Activated naive CD8-positive, alpha-beta T cell (primary cell): ENCODE measurements at regions not wholly inside any gene's neighbourhood (a gene's known extent, or its start where the extent isn't known, plus 50 kb on each side); places are given as distances from the start of the nearest gene placed in this dataset.

Source experiments
- H3K27ac Mint-ChIP-seq: one replicate; pipeline ENCODE4 v1.8.0; 2021; ENCODE audit warnings: mixed read lengths
- H3K27me3 Mint-ChIP-seq: one replicate; pipeline ENCODE4 v1.8.0; 2021; ENCODE audit warnings: mixed read lengths
- H3K36me3 Mint-ChIP-seq: one replicate; pipeline ENCODE4 v1.8.0; 2021; ENCODE audit warnings: mixed read lengths
- H3K4me1 Mint-ChIP-seq: one replicate; pipeline ENCODE4 v1.8.0; 2021; ENCODE audit warnings: low read depth, mixed read lengths
- H3K4me3 Mint-ChIP-seq: one replicate; pipeline ENCODE4 v1.8.0; 2021; ENCODE audit warnings: mild to moderate bottlenecking, mixed read lengths
- H3K9me3 Mint-ChIP-seq: one replicate; pipeline ENCODE4 v1.8.0; 2021; ENCODE audit warnings: low read depth, mixed read lengths

DNA sequence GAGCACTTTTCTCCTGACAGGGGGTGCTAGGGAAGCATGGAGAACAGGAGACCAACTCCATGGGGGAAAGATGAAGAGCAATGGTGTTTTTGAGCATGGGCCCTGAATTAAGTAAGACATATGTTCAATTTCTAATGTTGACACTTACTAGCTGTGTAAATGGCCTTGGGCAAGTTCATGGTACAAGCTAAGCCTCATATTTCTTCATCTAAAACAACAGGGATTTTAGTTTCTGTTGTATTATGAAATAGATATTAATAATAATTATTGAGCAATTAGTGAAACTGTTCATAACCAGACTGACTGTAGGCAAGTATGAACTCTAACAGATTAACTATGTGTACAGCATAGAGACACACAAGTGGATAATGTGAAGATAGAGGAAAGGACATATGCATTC, 515.0 kb upstream of the FAT1 start:
- Mint-ChIP-seq H3K4me3 (no peak overlapping the region), H3K4me1 (no peaks in the 10 kb centered on the region), H3K27me3 (no peaks in the 10 kb centered on the region), H3K9me3 (peaks cover 13% of the 10 kb centered on the region), H3K36me3 (no peaks in the 10 kb centered on the region), H3K27ac (no peak overlapping the region)

DNA sequence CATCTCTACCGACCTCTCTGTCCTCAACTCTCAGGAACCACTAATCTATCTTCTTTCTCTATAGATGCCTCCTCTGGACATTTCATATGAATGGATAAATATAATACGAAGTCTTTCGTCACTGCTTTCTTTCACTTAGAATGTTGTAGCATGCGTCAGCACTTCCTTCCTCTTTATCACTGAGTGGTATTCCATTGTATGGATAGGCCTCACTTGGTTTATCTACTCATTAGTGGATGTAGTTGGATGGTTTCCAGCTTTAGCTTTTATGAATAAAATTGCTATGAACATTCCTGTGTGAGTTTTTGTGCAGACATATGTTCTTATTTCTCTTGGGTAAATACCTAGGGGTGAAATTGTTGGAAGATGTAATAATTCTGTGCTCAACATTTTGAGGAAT, 528.2 kb upstream of the FAT1 start:
- Mint-ChIP-seq H3K27me3 (no peaks in the 10 kb centered on the region), H3K27ac (no peak overlapping the region), H3K9me3 (peaks cover 11% of the 10 kb centered on the region)

DNA sequence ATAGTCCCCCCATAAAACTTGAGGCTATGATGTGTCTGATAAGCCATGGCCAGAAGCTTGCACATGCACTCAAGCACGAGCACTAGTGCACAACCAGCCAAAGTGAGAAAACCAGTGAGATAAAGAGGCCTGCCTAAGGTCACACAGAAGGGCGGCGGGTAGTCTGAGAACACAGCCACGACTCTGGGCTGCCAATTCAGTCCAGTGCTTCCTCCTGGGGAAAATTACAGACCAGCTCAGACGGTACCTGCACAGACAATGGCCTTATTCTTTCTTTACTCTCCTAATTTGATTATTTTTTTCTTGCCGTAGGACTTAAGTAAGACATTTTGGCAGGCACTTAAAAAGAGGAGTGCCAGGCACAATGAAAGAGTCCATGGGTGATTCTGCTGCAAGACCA, 533.2 kb upstream of the FAT1 start:
- Mint-ChIP-seq H3K4me1 (no peaks in the 10 kb centered on the region), H3K36me3 (no peaks in the 10 kb centered on the region), H3K27ac (no peak overlapping the region), H3K27me3 (no peaks in the 10 kb centered on the region), H3K9me3 (peaks cover 11% of the 10 kb centered on the region), H3K4me3 (no peak overlapping the region)

More for the DNA sequence above, 528.2 kb upstream of the FAT1 start:
- Mint-ChIP-seq H3K4me3 (no peak overlapping the region), H3K4me1 (no peaks in the 10 kb centered on the region), H3K36me3 (no peaks in the 10 kb centered on the region)

DNA sequence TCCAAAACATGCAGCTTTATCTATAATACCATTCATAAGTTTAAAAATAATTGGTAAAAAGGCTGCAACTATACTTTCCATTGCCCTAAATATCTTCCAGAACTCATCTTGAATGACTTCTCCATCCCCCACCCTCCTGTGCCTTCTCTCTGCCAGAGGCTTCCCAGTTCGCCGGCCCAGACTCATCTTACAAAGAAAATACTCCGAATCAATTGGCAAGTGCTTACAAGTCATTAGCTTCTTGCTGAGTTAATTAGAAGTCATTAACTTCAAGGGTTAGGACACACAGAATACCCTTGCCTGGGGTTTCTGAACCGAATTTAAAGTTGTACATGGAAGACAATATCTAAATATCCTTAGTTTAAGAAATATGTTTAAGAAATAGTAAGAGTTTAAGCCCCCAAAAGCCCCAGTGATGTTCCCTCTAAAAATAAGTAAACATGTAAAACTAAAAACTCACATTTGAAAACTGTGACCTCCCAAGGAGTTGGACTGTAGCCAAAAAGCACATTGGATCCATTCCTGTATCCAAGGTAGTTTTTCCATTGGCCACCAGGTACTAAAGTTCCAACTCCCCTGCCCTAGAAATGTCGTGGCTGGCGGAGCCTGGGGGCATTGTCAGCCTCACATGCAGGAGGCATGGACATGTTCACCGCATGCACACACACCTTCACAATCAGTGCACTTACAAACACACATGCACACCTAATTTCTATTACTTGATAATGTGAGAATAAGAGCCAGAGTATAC, 535.2 kb upstream of the FAT1 start:
- H3K27me3 Mint-ChIP-seq = no peaks in the 10 kb centered on the region
- H3K9me3 Mint-ChIP-seq = peaks cover 3% of the 10 kb centered on the region

DNA sequence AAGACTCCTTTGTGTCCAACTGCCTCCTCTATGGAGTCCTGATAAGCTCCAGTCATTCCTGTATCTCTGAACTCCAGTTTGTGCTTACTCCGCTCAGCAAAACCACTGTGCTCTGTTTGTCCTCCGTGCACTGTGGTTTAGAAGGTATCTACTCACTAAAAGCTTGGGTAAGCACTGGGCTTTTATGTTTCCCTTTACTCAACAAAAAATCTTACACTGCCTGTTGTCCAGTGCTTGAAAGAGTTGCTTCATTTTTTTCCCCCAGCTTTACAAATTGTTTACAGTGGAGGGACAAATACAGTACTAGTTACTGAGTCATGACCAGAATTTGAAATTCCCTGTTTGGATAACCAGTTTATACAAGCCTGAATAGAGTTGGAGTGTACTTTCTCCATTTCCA, 545.3 kb upstream of the FAT1 start:
- Mint-ChIP-seq H3K4me1 (no peaks in the 10 kb centered on the region), H3K9me3 (no peaks in the 10 kb centered on the region), H3K4me3 (no peak overlapping the region), H3K27ac (no peak overlapping the region), H3K36me3 (no peaks in the 10 kb centered on the region), H3K27me3 (no peaks in the 10 kb centered on the region)

More for the DNA sequence above, 535.2 kb upstream of the FAT1 start:
- Mint-ChIP-seq H3K27ac (no peak overlapping the region), H3K4me1 (no peaks in the 10 kb centered on the region), H3K4me3 (no peak overlapping the region), H3K36me3 (no peaks in the 10 kb centered on the region)

DNA sequence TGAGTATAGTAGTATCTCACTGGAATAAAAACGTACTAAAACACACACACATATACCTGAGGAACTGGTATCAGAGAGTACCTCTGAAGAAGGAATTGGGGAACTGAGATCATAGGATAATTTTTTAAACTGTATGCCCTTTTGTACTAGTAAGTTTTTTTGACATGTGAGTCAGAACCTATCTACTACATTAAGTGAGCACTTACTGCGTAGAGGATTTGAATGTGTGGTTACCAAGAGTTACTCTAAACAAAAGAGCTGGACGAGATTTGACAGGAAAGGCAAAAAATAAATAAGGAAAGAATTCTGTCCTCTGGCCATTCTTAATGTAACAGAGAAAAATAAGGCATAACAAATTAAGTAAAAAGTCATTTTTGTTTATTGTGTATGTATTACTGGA, 546.5 kb upstream of the FAT1 start:
- Mint-ChIP-seq H3K4me1 (no peaks in the 10 kb centered on the region), H3K36me3 (no peaks in the 10 kb centered on the region), H3K27me3 (no peaks in the 10 kb centered on the region), H3K9me3 (peaks cover 7% of the 10 kb centered on the region), H3K4me3 (no peak overlapping the region), H3K27ac (no peak overlapping the region)

DNA sequence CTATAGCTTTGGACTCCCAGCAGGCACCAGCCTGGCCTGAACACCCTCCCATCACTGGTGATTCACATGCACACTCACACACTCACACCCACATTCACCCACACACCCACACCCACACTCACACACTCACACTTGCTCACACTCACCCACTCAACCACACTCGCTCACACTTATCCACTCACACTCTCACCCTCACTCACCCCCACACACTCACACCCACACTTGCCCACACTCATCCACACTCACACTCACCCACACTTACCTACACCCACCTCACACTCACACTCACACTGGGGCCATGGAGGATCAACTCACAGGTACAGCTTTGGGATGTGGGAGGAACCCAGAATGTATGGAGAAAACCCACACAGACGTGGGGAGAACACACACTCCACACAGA, 548.2 kb upstream of the FAT1 start:
- Mint-ChIP-seq H3K36me3 (no peaks in the 10 kb centered on the region), H3K4me1 (no peaks in the 10 kb centered on the region), H3K4me3 (no peak overlapping the region), H3K9me3 (peaks cover 7% of the 10 kb centered on the region), H3K27ac (no peak overlapping the region), H3K27me3 (no peaks in the 10 kb centered on the region)

DNA sequence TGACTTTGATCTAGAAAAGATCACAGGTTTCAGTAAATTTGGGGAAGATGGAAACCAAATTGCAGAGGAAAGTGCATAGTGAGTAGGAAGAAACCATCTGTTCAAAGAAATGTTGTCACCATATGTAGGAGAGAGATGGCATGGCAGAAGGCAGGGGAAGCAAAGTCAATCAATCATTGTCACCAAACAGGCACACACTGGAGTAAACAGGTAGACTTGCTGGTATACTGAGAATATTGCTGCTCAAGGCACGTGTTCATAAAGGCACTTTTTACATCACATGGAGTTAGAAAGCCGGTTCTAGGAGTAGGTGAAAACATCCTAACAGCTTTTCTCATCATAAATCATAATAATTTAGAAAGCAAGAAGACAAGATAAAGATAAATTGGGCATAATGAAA, 550.5 kb upstream of the FAT1 start:
- no peaks in the 10 kb centered on the region for H3K36me3 Mint-ChIP-seq
- H3K9me3 Mint-ChIP-seq = peaks cover 7% of the 10 kb centered on the region
- H3K27me3 Mint-ChIP-seq = no peaks in the 10 kb centered on the region
- H3K4me1 Mint-ChIP-seq = no peaks in the 10 kb centered on the region
- no peak overlapping the region for H3K4me3 Mint-ChIP-seq
- H3K27ac Mint-ChIP-seq = no peak overlapping the region

GRCh38 chr4:187276736-187277408, 553.2 kb upstream of the FAT1 start:
- Mint-ChIP-seq H3K4me3 (no peak overlapping the region), H3K27me3 (no peaks in the 10 kb centered on the region), H3K27ac (no peak overlapping the region)

DNA sequence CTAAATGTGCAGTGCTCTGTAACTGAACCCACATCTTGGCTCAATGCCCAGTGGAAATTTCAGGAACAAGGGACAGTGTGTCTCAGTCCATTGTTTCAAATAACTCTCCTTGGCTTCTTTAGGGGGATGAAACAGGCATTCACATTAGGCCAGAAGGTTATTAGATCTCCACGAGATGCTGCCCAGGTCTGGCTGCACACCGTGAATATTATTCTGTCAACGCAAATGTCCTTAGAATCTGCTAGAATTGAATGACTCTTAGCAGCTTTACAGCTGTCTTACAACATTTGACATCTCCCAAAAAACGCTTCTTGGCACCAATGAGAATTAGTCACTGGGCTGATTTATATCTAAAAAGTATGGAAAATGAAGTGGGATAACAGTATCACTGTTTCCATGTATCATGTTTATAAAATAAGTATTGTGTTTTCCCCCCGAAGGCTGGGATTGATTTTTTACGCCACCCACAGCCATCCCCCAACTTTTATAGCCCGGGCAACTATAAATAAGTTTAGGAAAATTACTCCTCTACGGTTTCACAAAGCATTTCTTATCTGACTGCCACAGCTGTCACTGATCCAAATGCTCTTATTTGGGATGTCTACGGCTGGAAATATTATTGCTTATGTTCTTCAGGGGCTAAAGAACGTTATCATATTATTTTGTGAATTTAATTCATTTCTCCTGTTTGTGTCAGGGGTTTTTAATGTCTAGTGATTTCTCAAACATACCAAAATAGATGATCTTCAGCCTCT, 559.7 kb upstream of the FAT1 start:
- Mint-ChIP-seq H3K9me3 (peaks cover 9% of the 10 kb centered on the region), H3K27ac (no peak overlapping the region), H3K27me3 (no peaks in the 10 kb centered on the region), H3K36me3 (no peaks in the 10 kb centered on the region), H3K4me3 (no peak overlapping the region), H3K4me1 (no peaks in the 10 kb centered on the region)

More at GRCh38 chr4:187276736-187277408, 553.2 kb upstream of the FAT1 start:
- Mint-ChIP-seq H3K4me1 (no peaks in the 10 kb centered on the region), H3K9me3 (peaks cover 7% of the 10 kb centered on the region), H3K36me3 (no peaks in the 10 kb centered on the region)

DNA sequence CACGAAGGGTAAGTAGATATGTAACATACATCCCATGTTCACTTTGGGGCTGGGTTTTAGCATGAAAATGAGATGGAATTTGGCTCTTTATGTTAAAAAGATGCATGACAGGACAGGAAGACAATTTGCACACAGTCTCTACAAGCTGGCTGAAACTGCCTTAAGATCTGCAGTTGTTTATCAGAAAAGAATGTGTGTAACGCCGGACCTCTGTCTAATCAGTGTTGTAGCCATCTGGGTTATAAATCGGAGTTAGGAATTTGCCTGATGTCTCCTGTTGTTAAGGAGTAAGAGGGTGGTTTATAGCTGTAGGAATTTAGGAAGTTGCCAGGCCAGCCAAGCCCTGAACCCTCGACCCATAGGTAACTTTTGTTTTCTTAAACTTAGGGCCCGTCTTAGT, 562.9 kb upstream of the FAT1 start:
- no peaks in the 10 kb centered on the region for H3K27me3 Mint-ChIP-seq
- peaks cover 9% of the 10 kb centered on the region for H3K9me3 Mint-ChIP-seq
- no peaks in the 10 kb centered on the region for H3K4me1 Mint-ChIP-seq
- no peak overlapping the region for H3K4me3 Mint-ChIP-seq
- no peak overlapping the region for H3K27ac Mint-ChIP-seq
- no peaks in the 10 kb centered on the region for H3K36me3 Mint-ChIP-seq

- Mint-ChIP-seq H3K4me3 (no peak overlapping the region), H3K36me3 (no peaks in the 10 kb centered on the region), H3K27me3 (no peaks in the 10 kb centered on the region), H3K27ac (no peak overlapping the region), H3K4me1 (no peaks in the 10 kb centered on the region), H3K9me3 (peaks cover 18% of the 10 kb centered on the region)
Observed at GRCh38 chr4:187289371-187289770, 565.7 kb upstream of the FAT1 start.

GRCh38 chr4:187294861-187295260, 571.2 kb upstream of the FAT1 start:
- Mint-ChIP-seq H3K27ac (no peak overlapping the region), H3K9me3 (peaks cover 25% of the 10 kb centered on the region), H3K27me3 (no peaks in the 10 kb centered on the region)

DNA sequence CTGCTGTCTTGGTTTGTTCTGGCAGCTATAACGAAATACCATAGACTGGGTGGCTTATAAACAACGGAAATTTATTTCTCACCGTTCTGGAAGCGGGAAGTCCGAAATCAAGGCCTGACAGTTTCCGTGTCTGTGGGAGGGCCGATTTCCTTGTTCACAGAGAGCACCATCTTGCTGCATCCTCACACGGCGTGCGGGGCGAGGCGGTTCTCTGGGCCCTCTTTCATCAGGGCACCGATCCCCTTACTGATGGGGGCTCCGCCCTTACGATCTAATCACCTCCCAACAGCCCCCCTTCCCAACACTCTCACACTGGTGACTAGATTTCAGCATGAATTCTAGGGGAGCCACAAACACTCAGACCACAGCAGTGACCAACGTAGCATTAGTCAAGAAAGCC, 578.3 kb upstream of the FAT1 start:
- H3K27ac Mint-ChIP-seq = no peak overlapping the region
- H3K27me3 Mint-ChIP-seq = no peaks in the 10 kb centered on the region
- peaks cover 13% of the 10 kb centered on the region for H3K9me3 Mint-ChIP-seq
- H3K4me3 Mint-ChIP-seq = no peak overlapping the region
- H3K4me1 Mint-ChIP-seq = no peaks in the 10 kb centered on the region
- no peaks in the 10 kb centered on the region for H3K36me3 Mint-ChIP-seq

More at GRCh38 chr4:187294861-187295260, 571.2 kb upstream of the FAT1 start:
- no peaks in the 10 kb centered on the region for H3K36me3 Mint-ChIP-seq
- no peak overlapping the region for H3K4me3 Mint-ChIP-seq
- no peaks in the 10 kb centered on the region for H3K4me1 Mint-ChIP-seq

- no peak overlapping the region for H3K27ac Mint-ChIP-seq
- no peak overlapping the region for H3K4me3 Mint-ChIP-seq
- H3K9me3 Mint-ChIP-seq = peaks cover 13% of the 10 kb centered on the region
- H3K36me3 Mint-ChIP-seq = no peaks in the 10 kb centered on the region
- H3K27me3 Mint-ChIP-seq = no peaks in the 10 kb centered on the region
- H3K4me1 Mint-ChIP-seq = no peaks in the 10 kb centered on the region
Observed at GRCh38 chr4:187302457-187303150, 578.9 kb upstream of the FAT1 start.
